ENCODE measurements at regions not wholly inside any gene's neighbourhood (a gene's known extent, or its start where the extent isn't known, plus 50 kb on each side); places are given as distances from the start of the nearest gene placed in this dataset.

- Histone ChIP-seq H3K4me3 (peak overlapping the region; percentile 48; the same call in 1 of the 2 replicates), H3K27me3 (ENCODE audit: insufficient read depth, low read depth) (no peaks in the 10 kb centered on the region), H3K4me1 (replicated peaks; ENCODE audit: insufficient read depth) (no peaks in the 10 kb centered on the region), H3K79me2 (ENCODE audit: low read depth) (no peaks in the 10 kb centered on the region), H3K9me3 (ENCODE audit: insufficient read depth, low read depth) (no peaks in the 10 kb centered on the region), H3K9me2 (ENCODE audit: insufficient read depth) (no peaks in the 10 kb centered on the region), H3F3A (ENCODE audit: insufficient read depth, low read depth) (no peaks in the 10 kb centered on the region), H3K27ac (no peak overlapping the region), H4K20me1 (ENCODE audit: insufficient read depth) (no peaks in the 10 kb centered on the region; the same call in 1 of the 2 replicates), H3K36me3 (ENCODE audit: low read depth) (no peaks in the 10 kb centered on the region), H3K4me2 (peak overlapping the region; percentile 55), H2AFZ (peak overlapping the region; percentile 62; the same call in 1 of the 2 replicates)
- ChIA-PET POLR2A (ENCODE audit: unreplicated experiment) (interaction anchor here (0.7 kb wide), 1 partner anchor 51 kb away, joined by 5 read pairs; no protein-coding TSS in a partner anchor), CTCF (no interaction called here)
- BruUV-seq (replicated peaks): no TSS peak
- peak; percentile 8 to 52 for DNase-seq
- TF ChIP-seq, protein P1, sequence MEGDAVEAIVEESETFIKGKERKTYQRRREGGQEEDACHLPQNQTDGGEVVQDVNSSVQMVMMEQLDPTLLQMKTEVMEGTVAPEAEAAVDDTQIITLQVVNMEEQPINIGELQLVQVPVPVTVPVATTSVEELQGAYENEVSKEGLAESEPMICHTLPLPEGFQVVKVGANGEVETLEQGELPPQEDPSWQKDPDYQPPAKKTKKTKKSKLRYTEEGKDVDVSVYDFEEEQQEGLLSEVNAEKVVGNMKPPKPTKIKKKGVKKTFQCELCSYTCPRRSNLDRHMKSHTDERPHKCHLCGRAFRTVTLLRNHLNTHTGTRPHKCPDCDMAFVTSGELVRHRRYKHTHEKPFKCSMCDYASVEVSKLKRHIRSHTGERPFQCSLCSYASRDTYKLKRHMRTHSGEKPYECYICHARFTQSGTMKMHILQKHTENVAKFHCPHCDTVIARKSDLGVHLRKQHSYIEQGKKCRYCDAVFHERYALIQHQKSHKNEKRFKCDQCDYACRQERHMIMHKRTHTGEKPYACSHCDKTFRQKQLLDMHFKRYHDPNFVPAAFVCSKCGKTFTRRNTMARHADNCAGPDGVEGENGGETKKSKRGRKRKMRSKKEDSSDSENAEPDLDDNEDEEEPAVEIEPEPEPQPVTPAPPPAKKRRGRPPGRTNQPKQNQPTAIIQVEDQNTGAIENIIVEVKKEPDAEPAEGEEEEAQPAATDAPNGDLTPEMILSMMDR (conservative IDR thresholded peaks at IDR 0.05): peak; percentile 49
- no peak for TF ChIP-seq EZH2 (IDR thresholded peaks at IDR 0.05; ENCODE audit: low read depth)
- intact Hi-C loops (cut with micrococcal nuclease; ENCODE audit: unreplicated experiment): loop anchor here (1.0 kb wide), 2 partner anchors 52 to 92 kb away; partner anchors contain the start of genes BMS1 and ZNF33B
These were observed 52.3 kb upstream of the ZNF33B start for GRCh38 chr10:42690449-42691360.

GRCh38 chr10:42691361-42692120 is 53.2 kb upstream of the ZNF33B start:
- Histone ChIP-seq H3K36me3 (ENCODE audit: low read depth) (no peaks in the 10 kb centered on the region), H3K27ac (no peak overlapping the region), H3K4me3 (peak overlapping the region; percentile 48; the same call in 1 of the 2 replicates), H3K4me2 (peak overlapping the region; percentile 55), H3K9me3 (ENCODE audit: insufficient read depth, low read depth) (no peaks in the 10 kb centered on the region), H3K27me3 (ENCODE audit: insufficient read depth, low read depth) (no peaks in the 10 kb centered on the region), H3F3A (ENCODE audit: insufficient read depth, low read depth) (no peaks in the 10 kb centered on the region), H3K9me2 (ENCODE audit: insufficient read depth) (no peaks in the 10 kb centered on the region), H2AFZ (peak overlapping the region; percentile 62), H4K20me1 (ENCODE audit: insufficient read depth) (no peaks in the 10 kb centered on the region; the same call in 1 of the 2 replicates), H3K4me1 (replicated peaks; ENCODE audit: insufficient read depth) (no peaks in the 10 kb centered on the region), H3K79me2 (ENCODE audit: low read depth) (no peaks in the 10 kb centered on the region)
- CTCF ChIA-PET: no interaction called here
- POLR2A ChIA-PET (ENCODE audit: unreplicated experiment): interaction anchor here (0.7 kb wide), 1 partner anchor 52 kb away, joined by 5 read pairs; no protein-coding TSS in a partner anchor
- no TSS peak for BruUV-seq (replicated peaks)
- peak; percentile 35 to 78 for DNase-seq
- intact Hi-C loops (cut with micrococcal nuclease; ENCODE audit: unreplicated experiment): loop anchor here (1.0 kb wide), 2 partner anchors 53 to 91 kb away; partner anchors contain the start of genes BMS1 and ZNF33B
- TF ChIP-seq, protein P1 (conservative IDR thresholded peaks at IDR 0.05): no peak
- TF ChIP-seq EZH2 (IDR thresholded peaks at IDR 0.05; ENCODE audit: low read depth): no peak

DNA sequence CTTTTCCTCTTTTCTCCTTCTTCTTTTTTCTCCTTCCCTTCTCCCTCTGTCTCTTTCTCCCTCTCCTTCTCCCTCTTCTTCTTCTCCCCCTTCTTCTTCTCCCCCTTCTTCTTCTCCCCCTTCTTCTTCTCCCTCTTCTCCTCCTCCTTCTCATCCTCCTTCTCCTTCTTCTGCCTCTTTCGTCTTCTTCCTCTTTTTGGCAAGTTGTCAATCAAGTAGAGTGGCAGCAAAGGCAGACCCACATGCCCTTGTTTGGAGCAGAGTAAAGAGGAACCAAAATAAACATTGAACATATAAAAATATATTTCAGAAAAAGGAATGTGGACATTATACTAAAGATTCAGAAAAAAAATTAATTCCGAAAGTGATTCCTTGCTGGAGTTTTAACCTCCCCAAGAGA is 59.6 kb upstream of the ZNF33B start:
- Histone ChIP-seq H3K27ac (no peak overlapping the region), H3K27me3 (ENCODE audit: insufficient read depth, low read depth) (peaks cover 44% of the 10 kb centered on the region), H4K20me1 (ENCODE audit: insufficient read depth) (no peaks in the 10 kb centered on the region), H3K36me3 (ENCODE audit: low read depth) (no peaks in the 10 kb centered on the region), H3K9me2 (ENCODE audit: insufficient read depth) (peaks cover 4% of the 10 kb centered on the region; the same call in 1 of the 2 replicates), H3K4me1 (replicated peaks; ENCODE audit: insufficient read depth) (no peaks in the 10 kb centered on the region), H3F3A (ENCODE audit: insufficient read depth, low read depth) (no peaks in the 10 kb centered on the region), H2AFZ (no peak overlapping the region), H3K9me3 (ENCODE audit: insufficient read depth, low read depth) (no peaks in the 10 kb centered on the region), H3K4me2 (no peak overlapping the region), H3K4me3 (no peak overlapping the region), H3K79me2 (ENCODE audit: low read depth) (no peaks in the 10 kb centered on the region)
- no TSS peak for BruUV-seq (replicated peaks)
- no peak for DNase-seq
- intact Hi-C loops (cut with micrococcal nuclease; ENCODE audit: unreplicated experiment): no loop called here
- CTCF ChIA-PET: no interaction called here
- TF ChIP-seq EZH2 (IDR thresholded peaks at IDR 0.05; ENCODE audit: low read depth): no peak
- TF ChIP-seq, protein P1 (conservative IDR thresholded peaks at IDR 0.05): no peak
- POLR2A ChIA-PET (ENCODE audit: unreplicated experiment): no interaction called here

All from PC-9 (cell line).